PC-9 (cell line): ENCODE measurements at regions not wholly inside any gene's neighbourhood (a gene's known extent, or its start where the extent isn't known, plus 50 kb on each side); places are given as distances from the start of the nearest gene placed in this dataset.
"Not testable (repeated sequence)": the region's sequence is repeated elsewhere in the genome, so short reads cannot be mapped to it uniquely, and the experiment has no call there.

ENCODE experiments used
- BruUV-seq: library from RNA; stranded (reverse); fragments of 400-500 nt; replicated peaks from 2 replicates; lab custom pipeline; 2021; lab: Mats Ljungman, UMichigan
- CTCF ChIA-PET: fragments of 300-600 bp; sonication (Branson Sonifier 250); formaldehyde crosslinking; loops from one replicate; lab custom pipeline; 2022; ENCODE audit warnings: antibody characterized with exemption; lab: Charles Lee
- POLR2A ChIA-PET: fragments of 300-600 bp; sonication (Branson Sonifier 250); formaldehyde crosslinking; loops from one replicate; lab custom pipeline; 2022; ENCODE audit warnings: antibody characterized with exemption; ENCODE audit not compliant: unreplicated experiment; lab: Charles Lee
- DNase-seq, 2 experiments: peaks; one replicate each; pipeline versions ENCODE4 v3.0.0 to v3.0.0-alpha.2; 2015 to 2022; ENCODE audit warnings: mixed read lengths in 1 of 2
- H2AFZ ChIP-seq: fragments of 200-600 bp; sonication (generic); 2 replicates; pipeline ENCODE4 v1.8.1; 2017; ENCODE audit warnings: antibody characterized with exemption
- H3F3A ChIP-seq: fragments of 200-600 bp; sonication (generic); 2 replicates; pipeline ENCODE4 v1.8.1; 2017; ENCODE audit warnings: antibody characterized with exemption, mild to moderate bottlenecking, low read depth; ENCODE audit not compliant: insufficient read depth
- H3K27ac ChIP-seq: fragments of 200-600 bp; sonication (generic); 2 replicates; pipeline ENCODE4 v1.6.1; 2016; ENCODE audit warnings: mixed run types
- H3K27me3 ChIP-seq: fragments of 200-600 bp; sonication (generic); 2 replicates; pipeline ENCODE4 v1.6.1; 2016; ENCODE audit warnings: low read depth, mixed run types; ENCODE audit not compliant: insufficient read depth
- H3K36me3 ChIP-seq: fragments of 200-600 bp; sonication (generic); 2 replicates; pipeline ENCODE4 v1.6.1; 2016; ENCODE audit warnings: low read depth, mixed run types
- H3K4me1 ChIP-seq: fragments of 200-600 bp; sonication (generic); replicated peaks from 2 replicates; pipeline ENCODE4 v1.6.1; 2016; ENCODE audit warnings: mixed run types; ENCODE audit not compliant: insufficient read depth
- H3K4me2 ChIP-seq: fragments of 200-600 bp; sonication (generic); 2 replicates; pipeline ENCODE4 v1.6.1; 2017; ENCODE audit warnings: mixed run types
- H3K4me3 ChIP-seq: fragments of 200-600 bp; sonication (generic); 2 replicates; pipeline ENCODE4 v1.6.1; 2016; ENCODE audit warnings: mixed run types
- H3K79me2 ChIP-seq: fragments of 200-600 bp; sonication (generic); 2 replicates; pipeline ENCODE4 v1.6.1; 2017; ENCODE audit warnings: low read depth, mixed run types
- H3K9me2 ChIP-seq: fragments of 200-600 bp; sonication (generic); 2 replicates; pipeline ENCODE4 v1.8.1; 2017; ENCODE audit warnings: mild to moderate bottlenecking; ENCODE audit not compliant: insufficient read depth
- H3K9me3 ChIP-seq: fragments of 200-600 bp; sonication (generic); 2 replicates; pipeline ENCODE4 v1.8.1; 2016; ENCODE audit warnings: low read depth; ENCODE audit not compliant: insufficient read depth
- H4K20me1 ChIP-seq: fragments of 200-600 bp; sonication (generic); 2 replicates; pipeline ENCODE4 v1.8.1; 2017; ENCODE audit not compliant: insufficient read depth
- CTCF ChIP-seq: fragments of 200-600 bp; sonication (generic); conservative IDR thresholded peaks from 2 replicates; pipeline ENCODE4 v1.6.1; 2017; ENCODE audit warnings: mixed run types, antibody characterized with exemption, mild to moderate bottlenecking, moderate library complexity
- EZH2 ChIP-seq: fragments of 200-600 bp; sonication (generic); IDR thresholded peaks from 2 replicates; pipeline ENCODE4 v1.8.0; 2017; ENCODE audit warnings: antibody characterized with exemption, low read depth
- intact Hi-C: fragments of 100-400 bp; cut with micrococcal nuclease; formaldehyde crosslinking; loops from one replicate; pipeline ENCODE4 v1.10.0; 2022; ENCODE audit not compliant: unreplicated experiment

DNA sequence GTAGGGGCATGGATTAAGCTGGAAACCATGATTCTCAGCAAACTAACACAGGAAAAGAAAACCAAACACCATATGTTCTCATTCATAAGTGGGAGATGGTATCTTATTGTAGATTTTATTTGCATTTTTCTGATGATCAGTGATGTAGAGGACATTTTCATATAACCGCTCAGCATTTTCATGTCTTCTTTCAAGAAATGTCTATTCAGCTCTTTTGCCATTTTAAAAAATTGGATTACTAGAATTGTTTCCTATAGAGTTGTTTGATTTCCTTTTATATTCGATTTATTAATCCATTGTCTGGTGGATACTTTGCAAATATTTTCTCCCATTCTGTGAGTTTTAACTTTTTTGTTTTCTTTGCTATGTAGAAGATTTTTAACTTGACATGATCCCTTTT is 682.2 kb upstream of the BCHE start:
- H3K36me3 ChIP-seq: no peaks in the 10 kb centered on the region
- no peak overlapping the region for H3K4me2 ChIP-seq
- no peaks in the 10 kb centered on the region for H3K79me2 ChIP-seq
- no peaks in the 10 kb centered on the region for H4K20me1 ChIP-seq
- H3K4me1 ChIP-seq: no peaks in the 10 kb centered on the region
- DNase-seq: no peak
- H3K9me2 ChIP-seq: 0 out of 2 replicates have a peak, but pooled peaks cover 5% of the 10 kb centered on the region
- BruUV-seq: no TSS peak
- intact Hi-C loops: no loop called here
- TF ChIP-seq EZH2: no peak
- no peak for TF ChIP-seq CTCF
- ChIA-PET CTCF (no interaction called here), POLR2A (no interaction called here)
- H3K27ac ChIP-seq: no peak overlapping the region
- H2AFZ ChIP-seq: no peak overlapping the region
- H3F3A ChIP-seq: no peaks in the 10 kb centered on the region
- H3K4me3 ChIP-seq: no peak overlapping the region
- H3K27me3 ChIP-seq: no peaks in the 10 kb centered on the region
- no peaks in the 10 kb centered on the region for H3K9me3 ChIP-seq

GRCh38 chr3:166518040-166518439 is 680.8 kb upstream of the BCHE start:
- Histone ChIP-seq H2AFZ (no peak overlapping the region), H3F3A (no peaks in the 10 kb centered on the region), H3K79me2 (no peaks in the 10 kb centered on the region), H3K4me2 (no peak overlapping the region), H3K9me3 (no peaks in the 10 kb centered on the region), H4K20me1 (no peaks in the 10 kb centered on the region), H3K36me3 (no peaks in the 10 kb centered on the region), H3K27me3 (no peaks in the 10 kb centered on the region), H3K4me3 (no peak overlapping the region), H3K4me1 (no peaks in the 10 kb centered on the region), H3K27ac (no peak overlapping the region), H3K9me2 (0 out of 2 replicates have a peak, but pooled peaks cover 5% of the 10 kb centered on the region)
- ChIA-PET POLR2A (no interaction called here), CTCF (no interaction called here)
- BruUV-seq: no TSS peak
- no peak for DNase-seq
- intact Hi-C loops: no loop called here
- no peak for TF ChIP-seq CTCF
- no peak for TF ChIP-seq EZH2

GRCh38 chr3:166510382-166510781 is 673.2 kb upstream of the BCHE start:
- Histone ChIP-seq H3K4me2 (no peak overlapping the region), H4K20me1 (no peaks in the 10 kb centered on the region), H3K79me2 (no peaks in the 10 kb centered on the region), H3K27me3 (no peaks in the 10 kb centered on the region), H3K9me3 (no peaks in the 10 kb centered on the region; the same call in 1 of the 2 replicates), H3K36me3 (no peaks in the 10 kb centered on the region), H3K9me2 (no peaks in the 10 kb centered on the region), H3K4me3 (no peak overlapping the region), H3F3A (no peaks in the 10 kb centered on the region), H3K4me1 (no peaks in the 10 kb centered on the region), H2AFZ (no peak overlapping the region), H3K27ac (no peak overlapping the region)
- no TSS peak for BruUV-seq
- ChIA-PET CTCF (no interaction called here), POLR2A (no interaction called here)
- no peak for DNase-seq
- TF ChIP-seq EZH2: no peak
- TF ChIP-seq CTCF: no peak
- intact Hi-C loops: no loop called here

- intact Hi-C loops, H3K9me3 ChIP-seq, H3K4me3 ChIP-seq, CTCF ChIA-PET, H3K27me3 ChIP-seq, BruUV-seq, H3K79me2 ChIP-seq, H3K9me2 ChIP-seq, H3K4me1 ChIP-seq, POLR2A ChIA-PET, H2AFZ ChIP-seq, H3K27ac ChIP-seq, H3F3A ChIP-seq, H3K4me2 ChIP-seq, DNase-seq, H3K36me3 ChIP-seq, H4K20me1 ChIP-seq: not testable (repeated sequence)
These were observed 663.2 kb upstream of the BCHE start for GRCh38 chr3:166500420-166500819.
